H54 (cell line): ENCODE measurements at regions not wholly inside any gene's neighbourhood (a gene's known extent, or its start where the extent isn't known, plus 50 kb on each side); places are given as distances from the start of the nearest gene placed in this dataset.

Experiments used
- DNase-seq: peaks from one replicate; pipeline ENCODE4 v3.0.0; 2011; ENCODE audit warnings: low spot score, mixed read lengths; ENCODE audit not compliant: insufficient read length
- FAIRE-seq: peaks from 3 replicates; lab custom pipeline; 2011; peaks lifted over from hg19 to GRCh38; lab: Jason Lieb, UNC
- POLR2A ChIP-seq: IDR thresholded peaks from 2 replicates; pipeline ENCODE4 v1.6.1; 2011; ENCODE audit warnings: low read depth, mild to moderate bottlenecking, low read length

- DNase-seq = no peak
Measured at GRCh38 chr2:122433123-122433754, 677.8 kb downstream of the TSN start.

DNA sequence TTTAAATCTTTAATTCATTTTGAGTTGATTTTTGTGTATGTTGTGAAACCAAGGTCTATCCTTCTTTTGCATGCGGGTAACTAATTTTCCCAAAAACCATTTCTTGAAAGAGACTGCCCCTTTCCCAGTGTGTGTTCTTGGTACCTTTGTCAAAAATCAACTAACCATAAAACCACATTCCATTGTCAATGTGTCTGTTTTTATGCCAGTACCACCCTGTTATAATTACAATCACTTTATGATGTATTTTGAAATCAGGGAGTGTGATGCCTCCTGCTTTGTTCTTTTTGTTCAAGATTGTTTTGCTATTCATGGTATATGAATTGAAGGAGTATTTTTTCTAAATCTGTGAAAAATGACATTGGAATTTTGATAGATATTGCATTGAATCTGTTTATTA lies 689.6 kb downstream of the TSN start:
- FAIRE-seq (no peak), DNase-seq (no peak)
- TF ChIP-seq POLR2A = no peak

More at GRCh38 chr2:122433123-122433754, 677.8 kb downstream of the TSN start:
- no peak for TF ChIP-seq POLR2A
- FAIRE-seq = no peak

DNA sequence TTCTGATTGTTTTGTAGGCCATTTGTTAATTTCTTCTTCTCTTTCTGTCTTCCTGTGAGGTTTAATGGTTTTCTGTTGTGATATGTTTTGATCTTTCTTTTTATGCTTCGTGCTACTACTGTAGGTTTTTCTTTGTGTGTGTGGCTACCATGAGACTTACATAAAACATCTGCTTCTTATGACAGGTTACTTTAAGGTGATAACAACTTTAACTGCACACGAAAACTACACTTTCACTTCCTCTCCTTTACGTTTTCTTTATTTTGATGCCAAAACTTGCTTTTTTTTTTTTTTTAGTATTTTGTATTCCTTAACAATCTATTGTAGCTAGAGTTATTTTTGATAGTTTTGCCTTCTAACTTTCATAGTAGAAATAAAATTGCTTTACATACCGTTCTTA lies 691.3 kb downstream of the TSN start:
- no peak for TF ChIP-seq POLR2A
- DNase-seq (no peak), FAIRE-seq (no peak)

DNA sequence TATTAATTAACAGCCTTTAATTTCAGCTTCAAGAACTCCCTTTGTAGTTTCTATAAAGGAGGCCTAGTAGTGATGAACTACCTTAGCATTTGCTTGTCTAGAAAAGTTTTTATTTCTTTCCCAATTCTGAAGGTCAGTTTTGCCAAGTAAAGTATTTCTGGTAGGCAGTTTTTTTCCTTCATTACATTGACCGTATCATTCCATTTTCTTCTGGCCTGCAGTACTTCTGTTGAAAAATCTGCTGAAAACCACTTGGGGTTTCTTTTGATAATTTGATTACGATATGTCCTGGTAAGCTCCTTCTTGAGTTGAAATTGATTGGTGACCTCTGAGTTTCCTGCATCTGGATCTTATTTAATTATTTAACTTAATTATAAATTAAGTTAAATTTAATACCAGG lies 691.8 kb downstream of the TSN start:
- no peak for DNase-seq
- FAIRE-seq = no peak
- no peak for TF ChIP-seq POLR2A

DNA sequence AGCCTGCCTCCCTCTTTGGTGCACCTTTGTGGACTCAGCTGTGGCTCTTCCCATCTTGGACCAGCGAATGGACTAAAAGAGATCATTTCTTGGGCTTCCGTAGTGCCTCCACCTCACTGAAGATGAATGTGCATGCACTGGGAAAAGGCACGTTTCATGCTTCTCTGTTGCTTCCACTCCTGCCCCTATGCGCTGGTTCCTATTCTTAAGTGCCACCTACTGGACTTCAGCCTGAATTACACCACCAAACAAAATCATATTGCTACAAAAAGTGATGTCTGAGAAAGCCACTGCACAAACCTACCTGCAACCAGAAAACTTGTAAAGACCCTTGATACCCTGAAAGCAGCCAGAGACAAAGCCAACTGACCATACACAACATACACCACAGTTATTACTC lies 695.6 kb downstream of the TSN start:
- DNase-seq = no peak
- FAIRE-seq = no peak
- no peak for TF ChIP-seq POLR2A

DNA sequence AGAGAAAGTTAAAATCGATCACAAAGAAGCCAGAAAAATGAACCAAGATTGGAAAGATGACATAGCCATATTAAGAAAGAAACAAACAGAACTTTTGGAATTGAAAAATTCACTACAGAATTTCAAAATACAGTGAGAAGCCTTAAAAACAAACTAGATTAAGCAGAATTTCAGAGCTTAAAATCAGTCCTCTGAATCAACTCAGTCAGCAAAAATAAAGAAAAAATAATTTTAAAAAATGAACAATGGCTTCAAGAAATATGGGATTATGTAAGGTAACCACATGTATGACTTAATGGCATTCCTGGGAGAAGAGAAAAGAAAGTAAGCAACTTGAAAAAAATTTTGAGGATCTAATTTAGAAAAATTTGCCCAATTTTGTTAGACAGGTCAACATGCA lies 696.2 kb downstream of the TSN start:
- FAIRE-seq (no peak), DNase-seq (no peak)
- no peak for TF ChIP-seq POLR2A

GRCh38 chr2:122469147-122469546 lies 713.7 kb downstream of the TSN start:
- FAIRE-seq = no peak
- no peak for TF ChIP-seq POLR2A
- no peak for DNase-seq

DNA sequence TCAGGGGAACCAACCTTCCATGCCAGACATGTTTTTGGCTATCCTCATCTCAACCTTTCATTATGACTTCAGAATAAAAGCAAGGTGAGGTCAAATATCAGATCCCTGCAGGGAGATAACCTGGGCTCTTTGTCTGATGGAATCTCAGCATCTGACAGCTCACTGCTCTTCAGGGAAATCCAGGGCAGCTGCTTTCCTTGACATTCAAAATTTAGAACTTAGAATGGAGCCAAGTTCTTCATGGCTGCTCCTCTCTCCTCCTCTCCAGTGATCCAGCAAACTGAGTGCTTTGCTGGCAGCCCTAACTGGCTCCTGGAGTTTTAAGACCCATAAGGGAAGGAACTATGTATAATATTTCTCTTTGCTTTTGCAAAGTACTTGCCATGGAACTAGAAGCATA lies 716.3 kb downstream of the TSN start:
- TF ChIP-seq POLR2A = no peak
- no peak for DNase-seq
- FAIRE-seq = no peak

- TF ChIP-seq POLR2A = no peak
- DNase-seq (no peak), FAIRE-seq (no peak)
Measured at GRCh38 chr2:122478117-122478516, 722.7 kb downstream of the TSN start.

GRCh38 chr2:122478771-122479170 lies 723.3 kb downstream of the TSN start:
- DNase-seq = no peak
- no peak for TF ChIP-seq POLR2A
- no peak for FAIRE-seq

GRCh38 chr2:122480501-122481243 lies 725.2 kb downstream of the TSN start:
- no peak for TF ChIP-seq POLR2A
- FAIRE-seq (no peak), DNase-seq (no peak)

DNA sequence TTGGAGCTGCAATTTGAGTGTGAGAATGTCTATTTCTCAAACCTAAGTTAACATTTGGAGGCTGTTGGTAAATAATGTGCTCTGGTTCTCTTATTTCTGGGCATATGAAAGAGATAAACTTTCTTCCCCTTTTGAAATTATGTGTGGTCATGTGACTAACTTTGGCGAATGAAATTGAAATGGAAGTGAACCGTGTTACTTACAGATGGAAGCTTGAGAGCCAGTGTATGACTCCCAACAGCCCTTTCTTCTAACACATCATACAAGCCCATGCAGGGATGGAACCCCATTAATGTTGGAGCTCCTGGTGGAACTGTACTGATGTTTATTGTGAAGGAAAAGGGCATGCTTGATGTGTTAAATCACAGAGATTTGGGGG lies 725.8 kb downstream of the TSN start:
- no peak for TF ChIP-seq POLR2A
- FAIRE-seq (no peak), DNase-seq (no peak)

DNA sequence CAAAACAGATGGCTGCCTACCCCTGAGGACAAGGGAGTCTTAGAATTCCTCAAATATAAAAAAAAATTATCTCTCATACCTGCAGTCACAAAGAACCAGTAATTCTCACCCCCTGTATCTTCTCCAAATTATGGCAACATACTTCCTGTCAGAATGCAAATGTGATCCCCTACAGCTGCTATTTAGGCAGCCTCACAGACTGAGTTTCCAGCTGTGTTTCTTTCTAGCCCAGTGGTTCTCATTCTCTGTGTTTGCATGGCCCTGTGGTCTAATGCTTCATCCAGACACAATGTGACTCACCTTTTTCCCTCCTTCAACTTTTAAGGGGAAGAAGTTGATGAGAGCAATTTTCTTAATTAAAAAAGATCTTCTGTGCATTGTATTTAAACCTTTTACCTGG lies 726.3 kb downstream of the TSN start:
- no peak for TF ChIP-seq POLR2A
- FAIRE-seq = no peak
- DNase-seq = no peak

- TF ChIP-seq POLR2A = no peak
- FAIRE-seq = no peak
- DNase-seq = no peak
Measured at GRCh38 chr2:122486086-122486485, 730.6 kb downstream of the TSN start.
